ENCODE measurements at regions not wholly inside any gene's neighbourhood (a gene's known extent, or its start where the extent isn't known, plus 50 kb on each side); places are given as distances from the start of the nearest gene placed in this dataset.

- Mint-ChIP-seq H3K4me1 (ENCODE audit: unreplicated experiment) (peaks cover 6% of the 10 kb centered on the region), H3K4me3 (ENCODE audit: unreplicated experiment) (no peak overlapping the region), H3K36me3 (ENCODE audit: low read depth, unreplicated experiment) (no peaks in the 10 kb centered on the region), H3K9me3 (ENCODE audit: unreplicated experiment) (no peaks in the 10 kb centered on the region), H3K27me3 (ENCODE audit: unreplicated experiment) (no peaks in the 10 kb centered on the region), H3K27ac (ENCODE audit: unreplicated experiment) (no peak overlapping the region)
- TF ChIP-seq, protein P1, sequence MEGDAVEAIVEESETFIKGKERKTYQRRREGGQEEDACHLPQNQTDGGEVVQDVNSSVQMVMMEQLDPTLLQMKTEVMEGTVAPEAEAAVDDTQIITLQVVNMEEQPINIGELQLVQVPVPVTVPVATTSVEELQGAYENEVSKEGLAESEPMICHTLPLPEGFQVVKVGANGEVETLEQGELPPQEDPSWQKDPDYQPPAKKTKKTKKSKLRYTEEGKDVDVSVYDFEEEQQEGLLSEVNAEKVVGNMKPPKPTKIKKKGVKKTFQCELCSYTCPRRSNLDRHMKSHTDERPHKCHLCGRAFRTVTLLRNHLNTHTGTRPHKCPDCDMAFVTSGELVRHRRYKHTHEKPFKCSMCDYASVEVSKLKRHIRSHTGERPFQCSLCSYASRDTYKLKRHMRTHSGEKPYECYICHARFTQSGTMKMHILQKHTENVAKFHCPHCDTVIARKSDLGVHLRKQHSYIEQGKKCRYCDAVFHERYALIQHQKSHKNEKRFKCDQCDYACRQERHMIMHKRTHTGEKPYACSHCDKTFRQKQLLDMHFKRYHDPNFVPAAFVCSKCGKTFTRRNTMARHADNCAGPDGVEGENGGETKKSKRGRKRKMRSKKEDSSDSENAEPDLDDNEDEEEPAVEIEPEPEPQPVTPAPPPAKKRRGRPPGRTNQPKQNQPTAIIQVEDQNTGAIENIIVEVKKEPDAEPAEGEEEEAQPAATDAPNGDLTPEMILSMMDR (IDR thresholded peaks at IDR 0.05; ENCODE audit: unreplicated experiment): no peak
- no peak for DNase-seq (ENCODE audit: low spot score)
Observed at GRCh38 chr1:101121975-101122374, 96.4 kb upstream of the DPH5 start.

GRCh38 chr1:101121504-101121903 lies 95.9 kb upstream of the DPH5 start:
- Mint-ChIP-seq H3K4me3 (ENCODE audit: unreplicated experiment) (no peak overlapping the region), H3K27ac (ENCODE audit: unreplicated experiment) (no peak overlapping the region), H3K9me3 (ENCODE audit: unreplicated experiment) (no peaks in the 10 kb centered on the region), H3K27me3 (ENCODE audit: unreplicated experiment) (no peaks in the 10 kb centered on the region), H3K36me3 (ENCODE audit: low read depth, unreplicated experiment) (no peaks in the 10 kb centered on the region), H3K4me1 (ENCODE audit: unreplicated experiment) (peaks cover 6% of the 10 kb centered on the region)
- TF ChIP-seq, protein P1 (IDR thresholded peaks at IDR 0.05; ENCODE audit: unreplicated experiment): no peak
- DNase-seq (ENCODE audit: low spot score): no peak

DNA sequence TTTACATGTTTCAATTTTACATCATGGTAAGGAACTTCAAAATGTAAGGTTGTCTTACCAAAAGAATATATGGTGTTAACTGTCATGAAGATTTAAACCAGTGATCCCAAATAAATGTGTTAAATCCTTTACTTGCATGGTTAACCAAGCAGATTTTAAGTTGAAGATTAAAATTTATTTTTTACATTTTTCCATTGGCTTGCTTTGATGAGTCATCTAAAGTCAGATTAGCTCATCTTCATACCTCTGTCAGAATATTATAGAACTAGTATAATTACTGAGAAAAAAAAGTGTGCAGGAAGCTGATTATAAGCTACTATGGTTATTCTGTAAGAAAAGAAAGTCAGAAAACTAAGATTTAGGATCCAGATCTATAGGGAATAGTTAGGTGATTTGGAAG lies 95.3 kb upstream of the DPH5 start:
- H3K9me3 Mint-ChIP-seq (ENCODE audit: unreplicated experiment): no peaks in the 10 kb centered on the region
- H3K27ac Mint-ChIP-seq (ENCODE audit: unreplicated experiment): no peak overlapping the region
- no peak for DNase-seq (ENCODE audit: low spot score)
- no peak overlapping the region for H3K4me3 Mint-ChIP-seq (ENCODE audit: unreplicated experiment)
- TF ChIP-seq, protein P1 (IDR thresholded peaks at IDR 0.05; ENCODE audit: unreplicated experiment): no peak
- peaks cover 10% of the 10 kb centered on the region for H3K4me1 Mint-ChIP-seq (ENCODE audit: unreplicated experiment)
- H3K36me3 Mint-ChIP-seq (ENCODE audit: low read depth, unreplicated experiment): no peaks in the 10 kb centered on the region
- H3K27me3 Mint-ChIP-seq (ENCODE audit: unreplicated experiment): no peaks in the 10 kb centered on the region

GRCh38 chr1:101119289-101119688 lies 93.7 kb upstream of the DPH5 start:
- Mint-ChIP-seq H3K27me3 (ENCODE audit: unreplicated experiment) (no peaks in the 10 kb centered on the region), H3K27ac (ENCODE audit: unreplicated experiment) (no peak overlapping the region), H3K4me3 (ENCODE audit: unreplicated experiment) (no peak overlapping the region), H3K9me3 (ENCODE audit: unreplicated experiment) (no peaks in the 10 kb centered on the region), H3K36me3 (ENCODE audit: low read depth, unreplicated experiment) (no peaks in the 10 kb centered on the region), H3K4me1 (ENCODE audit: unreplicated experiment) (peaks cover 14% of the 10 kb centered on the region)
- TF ChIP-seq, protein P1 (IDR thresholded peaks at IDR 0.05; ENCODE audit: unreplicated experiment): no peak
- DNase-seq (ENCODE audit: low spot score): no peak

GRCh38 chr1:101116006-101116405 lies 90.4 kb upstream of the DPH5 start:
- TF ChIP-seq, protein P1 (IDR thresholded peaks at IDR 0.05; ENCODE audit: unreplicated experiment): no peak
- H3K4me1 Mint-ChIP-seq (ENCODE audit: unreplicated experiment): peaks cover 14% of the 10 kb centered on the region
- no peaks in the 10 kb centered on the region for H3K9me3 Mint-ChIP-seq (ENCODE audit: unreplicated experiment)
- H3K36me3 Mint-ChIP-seq (ENCODE audit: low read depth, unreplicated experiment): no peaks in the 10 kb centered on the region
- H3K27me3 Mint-ChIP-seq (ENCODE audit: unreplicated experiment): no peaks in the 10 kb centered on the region
- no peak overlapping the region for H3K4me3 Mint-ChIP-seq (ENCODE audit: unreplicated experiment)
- H3K27ac Mint-ChIP-seq (ENCODE audit: unreplicated experiment): no peak overlapping the region
- no peak for DNase-seq (ENCODE audit: low spot score)
